ENCODE measurements at regions not wholly inside any gene's neighbourhood (a gene's known extent, or its start where the extent isn't known, plus 50 kb on each side); places are given as distances from the start of the nearest gene placed in this dataset.
A peak's percentile ranks its signal among the peaks of the same experiment; 100 is the strongest.

- no peak for DNase-seq
Measured at GRCh38 chr15:47292638-47293190, 424.6 kb upstream of the SEMA6D start.

DNA sequence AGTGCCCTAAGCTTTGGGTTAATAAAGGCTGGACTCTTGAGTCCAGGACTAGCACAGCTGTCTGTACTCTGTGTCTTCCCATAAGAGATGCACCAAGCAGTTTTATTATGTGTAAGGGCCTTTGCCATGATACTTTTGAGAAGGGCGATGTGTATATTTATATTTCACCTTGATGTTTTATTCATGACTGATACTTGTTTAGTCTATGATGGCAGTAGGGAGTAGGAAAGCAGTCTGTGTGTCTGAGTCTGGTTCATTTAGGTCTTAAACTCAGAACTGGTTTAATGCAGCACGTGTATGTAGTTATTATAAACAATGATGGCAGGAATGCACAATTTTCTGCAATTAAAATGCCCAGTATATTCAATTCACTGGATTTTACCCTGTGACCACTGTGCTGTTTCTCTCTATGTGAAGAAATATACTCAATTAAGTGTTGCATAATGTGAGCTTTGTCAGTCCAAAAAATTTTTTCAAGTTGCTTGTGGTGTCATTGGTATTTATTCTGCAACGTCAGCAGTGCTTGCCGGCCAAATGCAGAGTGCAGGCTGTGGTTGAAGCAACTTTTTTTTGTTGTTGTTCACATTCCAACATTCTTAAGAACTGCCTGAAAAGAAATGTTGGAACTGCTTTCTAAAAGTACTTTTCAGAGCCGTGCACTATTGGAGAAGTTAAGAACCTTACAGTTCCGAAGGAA lies 423.7 kb upstream of the SEMA6D start:
- no peak for DNase-seq

GRCh38 chr15:47294765-47295259 lies 422.5 kb upstream of the SEMA6D start:
- no peak for DNase-seq

DNA sequence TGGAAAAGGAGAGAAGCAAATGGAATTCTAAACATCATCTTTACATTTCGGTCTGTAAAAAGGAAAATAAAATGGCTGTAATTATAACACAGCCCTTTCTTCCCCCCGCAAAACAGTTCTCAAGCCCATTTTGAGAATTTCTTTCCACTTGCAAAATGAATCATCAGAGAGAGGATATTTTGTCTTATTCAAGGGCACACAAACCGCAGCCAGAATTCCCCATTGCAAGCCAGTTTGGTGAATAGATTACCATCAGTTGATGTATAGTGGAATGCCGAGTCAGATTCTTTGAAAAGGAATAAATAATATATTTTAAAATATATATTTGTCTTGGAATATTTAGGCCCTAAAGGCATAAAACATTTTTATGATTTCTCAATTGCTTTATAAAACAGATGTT lies 420.4 kb upstream of the SEMA6D start:
- DNase-seq = no peak

GRCh38 chr15:47299846-47300434 lies 417.4 kb upstream of the SEMA6D start:
- peak; percentile 70 for DNase-seq

- no peak for DNase-seq
Measured at GRCh38 chr15:47300596-47300995, 416.7 kb upstream of the SEMA6D start.

DNA sequence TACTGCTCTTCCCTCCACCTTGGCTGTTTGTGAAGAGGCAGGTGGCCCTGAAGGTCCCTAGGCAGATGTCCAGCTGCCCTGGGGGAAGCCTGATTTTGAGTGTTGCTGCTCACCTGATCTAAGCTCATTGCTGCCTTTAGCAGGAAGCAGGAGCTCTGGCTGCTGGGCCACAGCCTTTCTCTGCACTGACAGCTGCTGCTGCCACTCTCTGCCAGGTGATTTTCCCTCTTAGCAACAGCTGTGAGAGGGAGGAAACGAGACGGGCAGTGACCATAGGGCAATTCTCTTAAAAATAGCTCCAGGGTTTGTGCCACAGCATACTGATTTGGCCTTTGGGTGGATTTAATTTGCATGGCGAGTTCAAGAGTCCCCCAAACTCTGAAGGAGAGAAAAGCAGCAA lies 415.8 kb upstream of the SEMA6D start:
- DNase-seq = peak; percentile 89

DNA sequence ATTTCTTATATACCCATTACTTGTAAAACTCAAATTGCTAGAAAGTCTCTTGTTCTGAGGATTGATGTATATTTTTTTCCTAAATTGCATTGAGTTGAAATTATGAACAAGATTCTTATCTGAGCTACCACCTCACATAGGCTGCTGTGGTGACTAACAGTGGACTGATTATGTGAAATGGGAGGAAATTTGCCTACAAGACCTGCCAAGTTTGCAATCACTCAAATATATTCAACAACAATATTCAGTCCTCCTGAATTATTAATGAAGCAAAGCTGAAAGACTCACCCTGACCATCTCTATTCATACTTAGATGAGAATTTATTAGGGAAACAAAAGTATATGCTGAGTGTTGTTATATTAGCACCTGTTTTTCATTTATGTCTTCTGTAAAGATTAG lies 412.6 kb upstream of the SEMA6D start:
- no peak for DNase-seq

DNA sequence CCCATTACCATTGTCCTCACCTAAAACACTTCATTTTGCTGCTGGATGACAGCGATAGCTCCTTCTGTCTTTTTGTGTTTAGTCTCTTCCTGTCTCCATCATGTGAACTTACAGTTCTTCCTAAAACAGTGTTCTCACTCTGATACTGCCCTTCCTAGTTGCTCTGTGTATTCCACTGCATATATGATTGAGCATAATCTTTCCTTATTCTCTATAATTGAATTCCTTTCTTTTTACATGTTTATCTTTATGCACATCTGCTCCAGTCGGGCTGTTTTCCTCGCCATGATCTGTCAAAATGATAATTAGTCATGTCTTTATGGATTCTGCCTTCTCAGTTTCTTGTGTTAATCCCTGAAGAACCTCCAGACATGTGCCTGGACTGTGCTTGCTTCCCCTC lies 405.1 kb upstream of the SEMA6D start:
- no peak for DNase-seq

- DNase-seq = no peak
Measured at GRCh38 chr15:47326410-47327333, 390.6 kb upstream of the SEMA6D start.

DNA sequence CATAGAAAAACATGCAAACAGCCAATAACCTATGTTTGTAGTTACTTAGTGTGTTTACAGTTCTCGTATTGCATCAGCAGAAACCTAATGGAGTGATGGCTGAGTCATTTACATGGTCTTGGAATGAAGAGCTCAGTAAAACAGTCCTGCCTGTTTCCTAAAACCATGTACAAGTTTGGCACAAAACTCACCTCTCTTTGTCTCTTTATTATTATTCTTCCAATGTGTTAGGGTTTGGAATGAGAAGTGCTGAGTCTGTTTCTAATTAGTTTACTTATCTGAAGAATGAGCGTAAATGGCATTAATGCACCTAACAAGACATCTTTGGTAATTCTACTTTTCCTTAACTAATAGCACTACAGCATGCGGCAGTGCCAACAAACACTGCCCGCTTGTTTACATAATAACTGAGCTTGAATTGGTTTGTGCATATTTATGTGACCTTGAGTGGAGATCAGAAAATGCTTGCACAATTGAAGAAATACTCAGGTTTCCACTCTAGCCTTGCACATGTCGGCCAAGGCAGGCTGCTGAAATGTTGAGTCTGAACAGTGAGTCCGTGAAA lies 385.4 kb upstream of the SEMA6D start:
- no peak for DNase-seq

DNA sequence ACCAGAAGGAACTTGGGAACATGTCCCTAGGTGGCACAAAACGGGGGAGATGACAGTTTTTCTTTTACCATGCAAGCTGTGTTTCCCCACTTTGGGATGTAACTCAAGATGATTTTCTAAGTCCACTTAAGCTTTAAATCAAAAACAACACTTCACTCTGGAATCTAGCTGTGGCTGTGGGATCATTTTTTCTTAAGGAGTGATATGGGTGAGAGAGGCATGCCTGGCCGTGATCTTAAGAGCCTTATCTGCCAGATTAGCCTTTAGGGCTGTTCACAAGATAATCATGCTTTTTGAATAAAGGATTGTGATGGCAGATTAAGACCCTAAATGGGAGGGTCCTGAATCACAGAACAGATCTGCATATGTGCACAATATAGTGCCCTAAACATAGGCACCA lies 384.8 kb upstream of the SEMA6D start:
- no peak for DNase-seq

- no peak for DNase-seq
Measured at GRCh38 chr15:47333734-47334133, 383.6 kb upstream of the SEMA6D start.

DNA sequence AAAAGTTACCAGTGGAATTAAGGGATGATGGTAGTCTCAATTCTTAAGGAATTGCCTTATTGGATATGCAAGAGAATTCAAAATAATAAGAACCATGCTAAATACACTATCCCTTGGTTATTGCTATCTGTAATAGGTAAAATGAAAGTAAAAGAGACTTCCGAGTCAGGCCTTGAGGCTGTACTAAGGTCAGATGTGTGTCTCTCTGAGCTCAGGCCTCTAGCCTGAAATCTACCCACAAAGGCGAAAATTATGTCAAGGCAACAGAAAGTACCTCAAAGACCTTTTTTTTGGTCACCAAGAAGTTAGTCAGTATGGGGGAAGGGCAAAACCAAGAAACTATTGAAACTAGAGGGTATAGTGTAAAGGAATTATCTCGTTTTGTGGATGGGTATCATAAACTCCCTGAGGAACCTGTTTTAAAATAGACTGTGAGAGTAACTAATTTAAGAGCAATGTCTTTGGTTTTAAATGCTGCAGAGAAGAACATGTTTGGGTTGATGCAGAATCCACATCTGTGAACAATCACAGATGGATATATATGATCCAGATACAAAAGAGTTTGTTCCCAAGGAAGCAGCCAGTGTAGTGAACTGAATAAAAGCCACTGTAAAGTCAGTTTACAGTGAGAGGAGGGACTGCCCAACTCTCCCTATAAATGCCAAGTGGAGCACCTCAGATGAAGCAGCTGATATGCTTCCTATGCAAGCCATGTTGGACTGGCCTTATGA lies 382.3 kb upstream of the SEMA6D start:
- no peak for DNase-seq

GRCh38 chr15:47337106-47337505 lies 380.2 kb upstream of the SEMA6D start:
- no peak for DNase-seq

- no peak for DNase-seq
Measured at GRCh38 chr15:47337836-47338235, 379.5 kb upstream of the SEMA6D start.

DNA sequence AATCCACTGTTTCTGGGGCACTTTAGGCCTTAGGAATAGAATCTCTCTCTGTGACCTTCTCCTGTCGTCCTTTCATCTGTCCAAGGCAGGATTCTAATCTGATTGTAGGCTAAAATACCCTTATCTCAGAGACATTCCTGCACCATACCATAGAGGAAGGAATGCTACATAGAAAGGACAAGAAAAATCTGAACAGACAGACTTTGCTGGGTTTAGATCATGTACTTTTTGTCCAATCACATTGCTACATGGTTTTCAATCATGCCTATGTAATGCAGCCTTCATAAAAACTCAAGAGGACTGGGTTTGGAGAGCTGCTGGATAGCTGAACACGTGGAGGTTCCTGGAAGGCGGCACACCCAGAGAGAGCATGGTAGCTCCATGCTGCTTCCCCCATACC lies 378.5 kb upstream of the SEMA6D start:
- DNase-seq = no peak

GRCh38 chr15:47339800-47340570 lies 377.3 kb upstream of the SEMA6D start:
- DNase-seq = no peak

DNA sequence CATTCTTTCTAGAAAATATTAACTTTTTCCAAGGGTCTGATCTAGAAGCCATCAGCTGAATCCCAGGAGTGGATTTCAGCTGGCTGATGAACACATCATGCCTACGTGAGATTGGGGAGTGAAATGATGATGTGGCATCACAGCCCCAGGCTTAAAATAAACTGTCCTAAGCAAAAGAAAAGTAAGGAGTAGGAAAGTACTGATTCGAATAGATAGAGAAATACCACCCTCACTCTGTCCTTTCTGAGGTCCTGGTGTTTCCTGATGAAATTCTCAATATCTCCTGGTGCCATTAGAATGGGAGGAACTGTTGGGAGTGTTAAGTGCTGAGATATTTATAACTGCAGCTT lies 376.8 kb upstream of the SEMA6D start:
- DNase-seq = no peak

DNA sequence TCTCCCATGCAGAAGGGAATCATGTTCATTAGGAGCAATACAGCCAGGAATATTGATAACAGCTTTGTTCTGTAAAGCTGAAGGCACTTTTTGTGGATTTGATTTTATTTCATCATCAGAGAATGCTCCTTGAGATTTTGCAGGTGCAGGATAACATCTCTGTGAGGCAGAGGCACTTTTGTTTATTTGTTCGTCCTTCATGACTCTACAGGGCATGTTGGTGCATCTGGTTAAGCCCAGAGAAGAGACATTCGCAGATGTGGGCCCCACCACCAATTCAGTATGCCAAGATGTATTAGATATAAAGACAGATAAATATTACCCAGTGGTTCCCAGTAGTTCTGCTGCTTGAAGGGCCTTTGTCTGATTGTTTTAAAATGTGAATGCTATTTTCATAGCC lies 368.1 kb upstream of the SEMA6D start:
- peak; percentile 17 for DNase-seq

DNA sequence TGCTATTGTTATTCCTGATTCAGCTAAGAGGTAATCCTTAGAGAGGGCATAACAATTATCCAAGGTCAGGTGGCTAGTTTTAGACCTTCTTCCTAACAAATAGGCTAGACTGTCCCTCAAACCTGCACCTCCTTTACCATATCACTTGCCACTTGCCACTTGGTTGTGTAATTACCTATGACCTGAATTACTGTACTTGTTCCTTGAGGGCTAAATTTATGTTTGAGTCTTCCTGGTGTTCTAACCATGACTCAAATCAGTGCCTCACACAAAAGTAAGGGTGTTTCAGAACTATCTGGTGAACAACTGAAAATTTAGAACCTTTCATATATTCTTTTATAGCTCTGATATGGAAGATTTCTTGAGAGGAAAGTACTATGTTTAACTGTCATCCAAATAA lies 365.8 kb upstream of the SEMA6D start:
- no peak for DNase-seq

GRCh38 chr15:47352217-47352616 lies 365.1 kb upstream of the SEMA6D start:
- no peak for DNase-seq

Data from NCI-H146 (cell line).